RWPE2 (cell line): ENCODE measurements at regions not wholly inside any gene's neighbourhood (a gene's known extent, or its start where the extent isn't known, plus 50 kb on each side); places are given as distances from the start of the nearest gene placed in this dataset.

ENCODE experiments used
- ATAC-seq: fragments of 200-7000 bp; cut with Tn5 transposase; 3 replicates; pipeline ENCODE4 v1.9.1; 2021; ENCODE audit warnings: low read depth
- DNase-seq: peaks from one replicate; pipeline ENCODE4 v3.0.0-alpha.2; 2020; ENCODE audit warnings: low spot score
- H3K27ac ChIP-seq: fragments of 450-650 bp; 2 replicates; pipeline ENCODE4 v1.5.1; 2017; ENCODE audit warnings: mild to moderate bottlenecking; ENCODE audit not compliant: poor library complexity, severe bottlenecking
- H3K27me3 ChIP-seq: fragments of 250-450 bp; sonication (Bioruptor Pico); 2 replicates; pipeline ENCODE4 v1.5.1; 2021; ENCODE audit warnings: mild to moderate bottlenecking, moderate library complexity; ENCODE audit not compliant: insufficient read depth, poor library complexity, severe bottlenecking
- H3K36me3 ChIP-seq: fragments of 250-450 bp; sonication (Bioruptor Pico); 2 replicates; pipeline ENCODE4 v1.5.1; 2020; ENCODE audit warnings: low read depth, mild to moderate bottlenecking, moderate library complexity
- H3K4me1 ChIP-seq: fragments of 250-450 bp; sonication (Bioruptor Pico); 2 replicates; pipeline ENCODE4 v1.5.1; 2021; ENCODE audit warnings: mild to moderate bottlenecking, moderate library complexity; ENCODE audit not compliant: insufficient read depth, poor library complexity, severe bottlenecking
- H3K4me3 ChIP-seq: fragments of 250-450 bp; sonication (Bioruptor Pico); 2 replicates; pipeline ENCODE4 v1.5.1; 2021; ENCODE audit warnings: mild to moderate bottlenecking, moderate library complexity; ENCODE audit not compliant: severe bottlenecking
- H3K9me3 ChIP-seq: fragments of 250-450 bp; sonication (Bioruptor Pico); 2 replicates; pipeline ENCODE4 v1.5.1; 2021; ENCODE audit warnings: mild to moderate bottlenecking, moderate library complexity; ENCODE audit not compliant: severe bottlenecking
- CTCF ChIP-seq: fragments of 450-650 bp; IDR thresholded peaks from one replicate; pipeline ENCODE4 v1.5.1; 2017; ENCODE audit warnings: mild to moderate bottlenecking, moderate library complexity; ENCODE audit not compliant: poor library complexity, severe bottlenecking

DNA sequence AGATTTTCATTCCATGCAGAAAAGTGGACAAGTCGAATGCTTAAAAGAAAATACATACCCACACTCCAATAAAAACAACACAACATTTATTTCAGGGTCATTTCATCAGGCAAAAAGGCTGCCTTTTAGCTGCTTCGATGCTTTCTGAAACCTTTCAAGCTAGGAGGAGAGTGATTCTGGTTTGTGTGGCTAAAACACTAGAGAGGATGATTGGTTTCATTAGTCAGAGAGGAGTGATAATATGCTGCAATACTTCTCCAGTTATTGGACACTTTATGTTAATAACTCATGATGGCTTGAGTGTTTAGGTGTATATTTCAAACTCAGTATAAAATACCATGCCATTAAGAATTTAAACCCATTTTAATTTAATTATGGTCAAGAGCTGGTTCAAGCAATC is 614.0 kb downstream of the SLC4A3 start:
- DNase-seq (no peak), ATAC-seq (no peak)
- H3K27me3 ChIP-seq: no peaks in the 10 kb centered on the region
- no peaks in the 10 kb centered on the region for H3K4me1 ChIP-seq
- H3K9me3 ChIP-seq: no peaks in the 10 kb centered on the region
- H3K4me3 ChIP-seq: no peak overlapping the region
- no peak overlapping the region for H3K27ac ChIP-seq
- H3K36me3 ChIP-seq: no peaks in the 10 kb centered on the region
- TF ChIP-seq CTCF: no peak

DNA sequence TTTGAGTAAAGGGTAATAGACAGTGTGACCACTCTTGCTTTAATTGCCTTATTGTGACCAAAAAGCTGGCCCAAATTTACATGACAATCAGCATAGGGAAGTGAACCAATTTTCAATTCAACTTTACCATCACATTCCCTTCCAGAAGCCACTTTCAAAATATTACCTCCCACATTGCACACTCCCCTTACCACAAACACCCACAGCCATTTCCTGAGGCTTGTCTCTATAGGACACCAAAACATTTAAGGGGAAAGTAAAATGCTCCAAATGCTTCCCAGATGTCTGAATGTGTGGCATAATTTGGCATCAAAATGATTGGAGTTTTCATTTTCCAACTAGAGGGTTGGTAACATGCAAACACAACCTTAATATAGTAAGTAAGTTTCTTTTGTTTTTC is 616.1 kb downstream of the SLC4A3 start:
- no peaks in the 10 kb centered on the region for H3K9me3 ChIP-seq
- no peaks in the 10 kb centered on the region for H3K4me1 ChIP-seq
- ATAC-seq (no peak), DNase-seq (no peak)
- H3K4me3 ChIP-seq: no peak overlapping the region
- no peaks in the 10 kb centered on the region for H3K27me3 ChIP-seq
- H3K36me3 ChIP-seq: no peaks in the 10 kb centered on the region
- no peak for TF ChIP-seq CTCF
- no peak overlapping the region for H3K27ac ChIP-seq

DNA sequence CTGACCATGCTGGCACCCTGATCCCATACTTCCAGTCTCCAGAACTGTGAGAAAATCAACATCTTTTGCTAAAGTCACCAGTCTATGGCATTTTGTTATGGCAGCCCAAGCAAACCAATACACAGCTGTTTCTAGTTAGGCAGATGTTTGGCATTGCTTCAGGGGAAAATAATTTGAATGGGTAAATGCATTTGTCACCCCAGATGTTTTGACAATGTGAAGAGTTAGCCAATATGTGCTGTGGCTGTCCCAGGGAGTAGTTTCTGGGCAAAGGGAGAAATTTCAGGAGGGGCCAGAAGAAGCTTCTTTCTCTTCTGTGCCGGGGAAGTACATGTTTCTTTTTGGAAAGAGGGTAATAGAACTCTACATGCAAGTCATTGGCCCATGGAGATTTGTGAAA is 619.0 kb downstream of the SLC4A3 start:
- Histone ChIP-seq H3K9me3 (no peaks in the 10 kb centered on the region), H3K4me1 (no peaks in the 10 kb centered on the region), H3K27me3 (no peaks in the 10 kb centered on the region), H3K27ac (no peak overlapping the region), H3K36me3 (no peaks in the 10 kb centered on the region), H3K4me3 (no peak overlapping the region)
- no peak for TF ChIP-seq CTCF
- DNase-seq (no peak), ATAC-seq (no peak)

DNA sequence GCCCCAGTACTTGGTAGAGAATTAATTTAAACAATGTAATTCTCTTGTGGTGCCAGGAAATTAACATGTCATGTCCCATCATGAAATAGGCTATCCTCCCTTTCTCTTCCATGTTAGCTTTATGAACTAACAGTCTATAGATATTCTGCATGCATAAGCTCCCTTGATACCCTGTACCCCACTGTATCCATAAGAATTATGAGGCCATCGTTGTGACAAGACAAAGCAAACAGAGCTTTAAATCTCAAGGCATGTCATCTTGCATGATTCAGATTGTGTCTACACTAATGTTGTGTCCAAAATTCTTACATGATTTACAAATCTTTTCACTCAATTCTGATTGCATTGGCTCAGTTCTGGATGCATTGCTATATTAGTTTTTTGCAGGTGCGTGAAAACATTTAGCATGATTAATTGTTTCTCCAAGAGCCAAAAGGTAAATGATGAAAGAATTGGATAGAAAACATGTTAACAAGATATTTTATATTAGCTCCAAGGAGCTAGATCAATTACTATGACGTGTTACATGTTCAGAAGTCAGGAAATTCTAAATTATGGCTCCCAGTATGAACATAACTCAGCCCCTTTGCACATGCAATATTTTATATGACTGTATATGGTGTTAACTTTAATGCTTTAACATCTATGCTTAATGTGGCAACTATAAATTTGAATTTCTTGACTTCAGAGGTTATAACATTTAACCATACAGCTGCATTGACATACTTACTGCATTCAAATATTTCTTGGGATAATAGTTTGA is 620.3 kb downstream of the SLC4A3 start:
- Histone ChIP-seq H3K36me3 (no peaks in the 10 kb centered on the region), H3K27ac (no peak overlapping the region)
- ATAC-seq: no peak

More for the DNA sequence above, 620.3 kb downstream of the SLC4A3 start:
- Histone ChIP-seq H3K27me3 (no peaks in the 10 kb centered on the region), H3K9me3 (no peaks in the 10 kb centered on the region), H3K4me3 (no peak overlapping the region), H3K4me1 (no peaks in the 10 kb centered on the region)
- TF ChIP-seq CTCF: no peak
- DNase-seq: no peak
